Osteoblast (primary cell): ENCODE measurements at regions not wholly inside any gene's neighbourhood (a gene's known extent, or its start where the extent isn't known, plus 50 kb on each side); places are given as distances from the start of the nearest gene placed in this dataset.
"Not testable (repeated sequence)": the region's sequence is repeated elsewhere in the genome, so short reads cannot be mapped to it uniquely, and the experiment has no call there.

Experiments
- DNase-seq: peaks from one replicate; pipeline ENCODE4 v3.0.0; 2011; ENCODE audit warnings: low spot score, mixed read lengths; ENCODE audit not compliant: insufficient read length; ENCODE audit errors: missing footprints
- H2AFZ ChIP-seq: 2 replicates; pipeline ENCODE4 v1.6.0; 2011; ENCODE audit warnings: mild to moderate bottlenecking, low read length
- H3K27ac ChIP-seq: 2 replicates; pipeline ENCODE4 v1.5.1; 2011; ENCODE audit warnings: mild to moderate bottlenecking, low read depth, low read length, moderate library complexity
- H3K27me3 ChIP-seq: 2 replicates; pipeline ENCODE4 v1.6.0; 2012; ENCODE audit warnings: mild to moderate bottlenecking, control low read depth, inconsistent platforms, low read length, moderate library complexity; ENCODE audit not compliant: insufficient read depth
- H3K36me3 ChIP-seq: 2 replicates; pipeline ENCODE4 v1.5.1; 2011; ENCODE audit warnings: mild to moderate bottlenecking, low read length, control low read depth, moderate library complexity; ENCODE audit not compliant: insufficient read depth
- H3K4me1 ChIP-seq: 2 replicates; pipeline ENCODE4 v1.5.1; 2011; ENCODE audit warnings: mild to moderate bottlenecking, low read length, control low read depth, moderate library complexity; ENCODE audit not compliant: insufficient read depth
- H3K4me2 ChIP-seq: 2 replicates; pipeline ENCODE4 v1.6.0; 2011; ENCODE audit warnings: mild to moderate bottlenecking, low read length; ENCODE audit not compliant: insufficient read depth
- H3K4me3 ChIP-seq: fragments of 200-600 bp; sonication (generic); 3 replicates; pipeline ENCODE4 v1.5.1; 2012; ENCODE audit warnings: mild to moderate bottlenecking, low read length, inconsistent platforms; ENCODE audit not compliant: insufficient read depth
- H3K79me2 ChIP-seq: 2 replicates; pipeline ENCODE4 v1.6.0; 2012; ENCODE audit warnings: mild to moderate bottlenecking, low read length, control low read depth, inconsistent platforms; ENCODE audit not compliant: insufficient read depth
- H3K9me3 ChIP-seq: 2 replicates; pipeline ENCODE4 v1.5.1; 2011; ENCODE audit warnings: low read depth, low read length, control low read depth
- H4K20me1 ChIP-seq: 2 replicates; pipeline ENCODE4 v1.6.0; 2012; ENCODE audit warnings: mild to moderate bottlenecking, low read length, control low read depth; ENCODE audit not compliant: insufficient read depth
- CTCF ChIP-seq: IDR thresholded peaks from 2 replicates; pipeline ENCODE4 v1.5.1; 2011; ENCODE audit warnings: mild to moderate bottlenecking, low read depth, low read length, moderate library complexity; ENCODE audit errors: extremely low read depth

DNA sequence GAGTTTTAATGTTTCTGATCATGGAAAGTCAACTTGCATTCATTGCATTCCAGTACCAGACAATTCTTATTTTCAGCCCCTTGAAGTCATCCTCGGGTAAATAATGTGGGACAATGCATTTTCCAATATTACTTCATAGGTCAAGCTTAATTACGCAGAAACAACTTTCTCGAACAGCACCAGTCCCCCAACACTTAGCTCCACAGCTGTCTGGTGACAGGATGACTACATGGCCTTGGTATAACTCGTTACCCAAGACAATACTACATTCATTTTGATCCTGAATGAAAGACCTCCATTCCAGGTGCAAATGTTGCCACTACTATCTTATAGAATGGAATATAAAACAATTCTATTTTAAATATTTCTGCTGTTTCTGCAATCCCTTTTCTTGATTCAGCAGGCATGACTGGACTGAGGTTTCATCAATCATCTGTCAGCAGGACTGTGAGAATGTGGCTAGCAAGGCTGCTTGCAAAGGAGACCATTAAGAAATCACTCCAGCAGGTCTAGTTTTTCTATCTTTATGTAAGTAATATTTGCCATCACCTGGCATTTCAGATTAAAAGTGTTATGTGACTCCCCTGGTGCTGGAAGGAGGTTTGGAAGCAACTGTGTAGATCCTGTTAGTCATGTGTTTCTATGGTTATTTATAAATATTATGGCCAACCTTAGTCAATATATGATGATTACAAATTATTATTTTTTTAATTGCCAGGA, 147.9 kb downstream of the HAO1 start:
- no peak for DNase-seq
- no peak overlapping the region for H3K27ac ChIP-seq
- no peaks in the 10 kb centered on the region for H4K20me1 ChIP-seq
- H3K4me1 ChIP-seq = peaks cover 9% of the 10 kb centered on the region
- H2AFZ ChIP-seq = no peak overlapping the region
- H3K9me3 ChIP-seq = no peaks in the 10 kb centered on the region
- H3K27me3 ChIP-seq = no peaks in the 10 kb centered on the region
- no peak overlapping the region for H3K4me2 ChIP-seq
- H3K36me3 ChIP-seq = no peaks in the 10 kb centered on the region
- H3K79me2 ChIP-seq = no peaks in the 10 kb centered on the region
- no peak for TF ChIP-seq CTCF
- no peak overlapping the region for H3K4me3 ChIP-seq

DNA sequence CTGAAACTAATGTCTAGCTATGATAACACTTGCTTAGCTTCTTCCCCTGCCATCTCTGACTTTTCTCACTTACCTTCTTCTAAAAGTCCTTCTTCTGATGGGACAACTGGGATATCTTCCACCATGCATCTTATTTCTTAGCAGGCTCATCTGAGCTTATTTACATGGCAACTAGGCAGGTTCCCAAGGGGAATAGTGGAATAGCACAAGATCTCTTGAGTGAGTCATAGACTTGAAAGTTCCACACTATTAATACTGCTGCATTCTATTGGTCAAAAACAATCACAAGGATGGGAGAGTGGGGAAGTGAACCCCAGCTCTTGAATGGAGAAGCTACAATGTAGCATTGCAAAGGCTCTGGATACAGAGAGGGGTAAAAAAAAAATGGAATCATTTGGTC, 142.1 kb downstream of the HAO1 start:
- Histone ChIP-seq H3K4me2 (no peak overlapping the region), H3K79me2 (no peaks in the 10 kb centered on the region), H3K27me3 (no peaks in the 10 kb centered on the region), H2AFZ (no peak overlapping the region), H3K4me3 (no peak overlapping the region), H3K4me1 (no peaks in the 10 kb centered on the region), H3K36me3 (no peaks in the 10 kb centered on the region), H3K9me3 (no peaks in the 10 kb centered on the region), H4K20me1 (no peaks in the 10 kb centered on the region), H3K27ac (no peak overlapping the region)
- no peak for TF ChIP-seq CTCF
- DNase-seq = no peak

DNA sequence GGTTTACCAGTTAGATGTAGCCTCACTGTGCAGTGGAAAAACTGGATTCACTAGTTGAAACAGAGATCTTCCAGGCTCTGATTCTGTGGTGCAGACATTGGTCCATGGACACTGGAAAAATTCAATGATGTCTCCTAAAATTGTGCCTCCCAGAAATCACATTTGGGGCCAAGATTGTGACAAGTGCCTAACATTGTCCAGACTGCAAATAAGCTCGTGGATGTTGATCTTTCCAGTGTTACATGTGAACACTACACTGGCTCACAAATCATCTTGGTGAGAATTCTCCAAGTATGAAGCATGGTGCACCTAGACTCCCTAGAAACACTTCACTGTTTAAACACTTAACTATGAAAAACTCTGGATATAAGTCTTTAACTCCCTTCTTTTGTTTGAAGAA, 140.4 kb downstream of the HAO1 start:
- no peaks in the 10 kb centered on the region for H3K4me1 ChIP-seq
- H3K4me3 ChIP-seq = no peak overlapping the region
- no peak overlapping the region for H2AFZ ChIP-seq
- H3K36me3 ChIP-seq = no peaks in the 10 kb centered on the region
- no peak for TF ChIP-seq CTCF
- no peaks in the 10 kb centered on the region for H3K27me3 ChIP-seq
- no peaks in the 10 kb centered on the region for H4K20me1 ChIP-seq
- DNase-seq = no peak
- H3K79me2 ChIP-seq = no peaks in the 10 kb centered on the region
- no peak overlapping the region for H3K27ac ChIP-seq
- no peak overlapping the region for H3K4me2 ChIP-seq
- H3K9me3 ChIP-seq = no peaks in the 10 kb centered on the region

DNA sequence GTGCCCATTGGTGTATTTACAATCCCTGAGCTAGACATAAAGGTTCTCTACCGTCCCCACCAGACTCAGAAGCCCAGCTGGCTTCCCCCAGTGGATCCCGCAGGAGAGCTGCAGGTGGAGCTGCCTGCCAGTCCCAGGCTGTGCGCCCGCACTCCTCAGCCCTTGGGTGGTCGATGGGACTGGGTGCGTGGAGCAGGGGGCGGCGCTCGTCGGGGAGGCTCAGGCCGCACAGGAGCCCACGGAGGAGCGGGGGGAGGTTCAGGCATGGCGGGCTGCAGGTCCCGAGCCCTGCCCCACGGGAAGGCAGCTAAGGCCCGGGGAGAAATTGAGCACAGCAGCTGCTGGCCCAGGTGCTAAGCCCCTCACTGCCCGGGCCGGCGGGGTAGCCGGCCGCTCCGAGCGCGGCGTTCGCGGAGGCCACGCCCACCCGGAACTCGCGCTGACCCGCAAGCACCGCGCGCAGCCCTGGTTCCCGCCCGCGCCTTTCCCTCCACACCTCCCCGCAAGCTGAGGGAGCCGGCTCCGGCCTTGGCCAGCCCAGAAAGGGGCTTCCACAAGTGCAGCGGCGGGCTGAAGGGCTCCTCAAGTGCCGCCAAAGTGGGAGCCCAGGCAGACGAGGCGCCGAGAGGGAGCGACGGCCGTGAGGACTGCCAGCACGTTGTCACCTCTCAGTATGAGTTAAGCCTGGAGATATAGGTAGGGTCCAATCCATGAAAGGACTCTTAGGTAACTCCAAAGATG, 136.7 kb downstream of the HAO1 start:
- DNase-seq, H3K27me3 ChIP-seq, H4K20me1 ChIP-seq, H2AFZ ChIP-seq, H3K27ac ChIP-seq, H3K36me3 ChIP-seq, H3K4me1 ChIP-seq, H3K9me3 ChIP-seq, H3K79me2 ChIP-seq: not testable (repeated sequence)
- Histone ChIP-seq H3K4me2 (peak overlapping the region; percentile 33), H3K4me3 (peak overlapping the region; percentile 42)
